Posterior vena cava (tissue), 2 donors: ENCODE measurements at regions not wholly inside any gene's neighbourhood (a gene's known extent, or its start where the extent isn't known, plus 50 kb on each side); places are given as distances from the start of the nearest gene placed in this dataset.

Source experiments
- DNase-seq: peaks from one replicate; pipeline ENCODE4 v3.0.0-alpha.2; 2020; ENCODE audit warnings: low spot score
- intact Hi-C, 2 donors: fragments of 100-400 bp; cut with DNase I; formaldehyde crosslinking; loops; one replicate each; pipeline versions ENCODE4 v1.14.1 to v1.14.2; 2022 to 2023
- donor health status: DM: yes; HTN: yes; CAD: no.
- donor health status: DM: yes; HTN: yes; CAD: no.

DNA sequence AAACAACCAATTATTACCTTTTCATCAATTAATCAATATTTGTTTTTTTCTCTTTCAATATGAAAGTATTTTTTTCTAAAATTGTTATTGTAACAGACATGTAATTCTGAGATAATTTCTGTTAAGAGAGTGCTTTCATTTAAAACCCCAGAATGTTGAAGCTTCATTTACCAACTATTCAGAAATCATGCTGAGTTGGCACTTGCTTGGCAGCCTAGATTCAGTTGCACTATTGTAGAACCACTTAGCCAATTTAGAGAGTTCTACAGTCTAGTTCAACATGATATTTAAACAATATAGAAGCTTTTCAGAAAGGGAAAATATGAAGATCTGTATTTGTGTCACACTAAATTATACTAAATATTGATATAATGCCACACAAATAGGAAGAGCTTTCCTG, 56.1 kb upstream of the NKAIN2 start:
- no peak for DNase-seq
- intact Hi-C loops = no loop called here

DNA sequence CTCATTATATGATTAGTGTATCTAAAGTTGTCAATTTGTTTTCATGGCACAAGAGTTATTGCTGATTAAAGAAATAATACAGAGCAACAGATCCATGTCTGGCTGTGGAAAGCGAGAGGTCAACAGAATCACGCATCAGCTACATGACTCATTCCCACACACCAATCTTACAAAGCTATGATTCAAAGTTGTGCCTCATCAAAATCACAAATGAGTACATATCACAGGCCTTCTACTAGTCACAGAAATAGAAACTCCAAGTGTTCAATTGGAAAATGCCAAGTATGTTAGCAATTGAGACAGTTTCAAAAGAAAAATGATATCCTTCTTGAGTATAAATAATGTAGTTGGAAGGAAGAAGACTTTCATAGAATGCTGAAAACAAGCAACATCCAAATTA, 57.8 kb upstream of the NKAIN2 start:
- no peak for DNase-seq
- intact Hi-C loops = no loop called here

DNA sequence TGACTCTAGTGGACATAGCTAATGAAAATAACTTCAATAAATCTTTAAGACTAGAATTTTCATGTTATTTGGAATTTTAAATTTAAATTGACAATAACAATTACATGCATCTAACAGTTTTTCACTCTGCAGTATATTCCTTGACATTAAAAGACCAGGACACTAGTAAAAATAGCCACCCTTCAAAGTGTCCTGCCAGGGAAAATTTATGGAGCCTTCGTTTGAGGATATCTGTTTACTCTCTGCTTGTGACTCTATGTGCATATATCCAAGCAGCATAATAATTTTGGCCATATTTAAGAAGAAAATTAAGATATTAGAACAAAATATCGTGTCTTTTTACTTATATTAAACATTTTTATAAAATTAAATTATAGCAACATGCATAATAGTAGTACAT, 58.8 kb upstream of the NKAIN2 start:
- intact Hi-C loops = no loop called here
- DNase-seq = no peak

DNA sequence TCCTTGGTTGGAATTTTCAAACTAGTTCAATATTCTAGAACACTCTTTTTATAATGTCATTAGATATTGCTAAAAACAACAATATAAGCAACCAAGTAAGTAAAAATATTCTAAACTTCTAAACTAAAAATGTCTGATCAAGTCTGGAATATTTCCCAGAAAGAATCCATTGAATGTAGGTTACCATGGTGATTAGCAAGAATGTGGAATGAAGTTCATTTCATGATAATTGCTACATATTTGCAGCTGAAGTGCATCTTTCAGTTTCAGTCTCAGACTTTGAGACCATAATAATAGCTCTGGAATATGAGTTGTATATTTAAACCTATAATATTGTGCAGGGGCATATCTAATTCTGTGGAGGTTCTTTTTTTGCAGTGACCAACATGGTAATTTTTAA, 61.0 kb upstream of the NKAIN2 start:
- intact Hi-C loops = no loop called here
- DNase-seq = no peak

DNA sequence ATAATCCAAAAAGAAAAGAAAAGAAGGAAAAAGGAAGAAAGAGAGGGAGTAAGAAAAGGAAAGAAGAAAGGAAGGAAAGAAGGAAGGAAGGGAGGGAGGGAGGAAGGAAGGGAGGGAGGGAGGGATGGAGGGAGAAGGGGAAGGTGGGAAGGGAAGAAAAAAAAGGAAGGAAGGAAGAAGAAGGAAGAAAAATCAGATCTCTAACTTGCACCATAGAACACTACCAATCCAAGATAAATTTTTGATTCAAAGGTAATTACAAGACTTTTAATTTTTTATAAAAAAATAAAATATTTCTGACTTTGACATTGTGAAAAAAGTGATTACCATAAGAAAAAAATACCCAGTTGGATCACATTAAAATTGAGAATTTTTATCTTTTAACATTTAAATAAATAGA, 70.5 kb upstream of the NKAIN2 start:
- intact Hi-C loops = no loop called here
- DNase-seq = no peak

DNA sequence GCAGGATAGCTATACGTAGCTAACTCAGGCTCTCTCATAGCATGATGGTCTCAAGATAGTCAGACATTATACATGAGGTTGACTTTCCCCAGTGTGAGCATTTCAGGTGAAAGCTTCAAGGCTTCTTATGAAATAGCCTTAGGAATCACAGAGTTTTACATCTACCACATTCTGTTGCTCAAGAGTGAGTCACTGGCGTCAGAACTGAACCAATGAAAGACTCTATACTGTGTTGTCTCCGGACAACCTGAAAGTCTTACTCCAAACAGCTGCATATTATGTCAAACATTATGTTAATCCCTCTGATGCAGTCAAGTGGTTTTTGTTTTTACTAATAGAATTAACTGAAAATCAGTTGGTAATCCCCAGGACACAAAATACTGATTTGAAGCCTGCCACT, 79.8 kb upstream of the TRDN start:
- no peak for DNase-seq
- intact Hi-C loops = loop anchor here in 1 of 2 donors (5.0 kb wide), 1 partner anchor 299 kb away; no protein-coding TSS in a partner anchor

DNA sequence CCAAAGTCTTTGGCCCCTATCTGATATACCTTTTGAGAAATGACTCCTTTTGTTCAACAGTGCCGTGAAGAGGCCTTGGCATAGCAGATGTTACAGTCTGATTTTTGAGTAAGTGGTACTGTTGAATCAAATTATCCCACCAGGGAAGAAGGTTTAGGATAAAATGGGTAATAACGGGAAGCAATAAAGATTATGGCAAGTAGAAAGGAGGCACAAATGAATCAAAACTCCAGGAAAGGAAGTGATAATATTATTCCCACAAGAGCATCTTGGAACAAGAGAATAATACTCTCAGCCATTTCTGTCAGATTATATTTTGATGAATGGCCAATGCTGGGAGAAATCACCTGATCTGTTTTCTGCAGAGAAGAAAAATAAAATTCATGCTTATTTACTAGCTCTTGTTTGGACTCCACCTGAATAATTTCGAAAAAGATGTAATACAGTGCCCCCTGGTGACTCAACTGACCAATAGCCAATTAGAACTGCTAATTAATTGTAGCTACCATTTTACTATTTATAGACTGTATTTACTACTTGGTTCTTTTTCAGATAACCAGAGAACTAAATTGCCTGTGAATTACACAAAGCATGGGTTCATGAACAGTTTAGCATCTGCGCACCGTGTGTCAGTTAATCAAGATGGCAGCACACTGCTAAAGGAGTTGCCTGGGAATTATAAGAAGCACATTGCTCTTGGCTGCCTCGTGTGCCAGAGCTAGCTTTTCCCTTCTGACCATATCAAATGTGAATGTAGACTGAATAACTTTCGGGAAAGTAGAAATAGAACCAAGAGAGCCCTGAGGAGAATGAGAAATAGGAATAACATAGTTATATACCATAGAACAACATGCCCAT, 78.5 kb upstream of the TRDN start:
- intact Hi-C loops = loop anchor here (2.0 to 5.0 kb wide), 2 partner anchors 298 kb away; no protein-coding TSS in a partner anchor
- DNase-seq = no peak

DNA sequence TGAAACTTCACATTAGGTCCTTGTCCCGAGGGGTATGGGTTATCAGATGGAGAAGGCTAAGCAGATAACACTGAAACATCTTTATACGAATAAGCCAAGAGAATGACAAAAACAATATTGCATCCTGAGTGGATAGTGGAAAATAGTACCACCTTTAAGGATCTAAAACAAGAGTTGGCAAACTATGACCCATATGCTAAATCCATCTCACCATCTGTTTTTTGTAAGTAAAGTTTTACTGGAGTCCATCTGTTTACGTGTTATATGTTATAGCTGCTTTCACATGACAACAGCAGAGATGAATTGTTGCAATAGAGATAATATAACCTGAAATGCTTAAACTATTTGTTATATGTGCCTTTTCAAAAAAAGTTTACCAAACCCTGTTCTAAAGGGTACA, 76.1 kb upstream of the TRDN start:
- DNase-seq = no peak
- intact Hi-C loops = no loop called here

DNA sequence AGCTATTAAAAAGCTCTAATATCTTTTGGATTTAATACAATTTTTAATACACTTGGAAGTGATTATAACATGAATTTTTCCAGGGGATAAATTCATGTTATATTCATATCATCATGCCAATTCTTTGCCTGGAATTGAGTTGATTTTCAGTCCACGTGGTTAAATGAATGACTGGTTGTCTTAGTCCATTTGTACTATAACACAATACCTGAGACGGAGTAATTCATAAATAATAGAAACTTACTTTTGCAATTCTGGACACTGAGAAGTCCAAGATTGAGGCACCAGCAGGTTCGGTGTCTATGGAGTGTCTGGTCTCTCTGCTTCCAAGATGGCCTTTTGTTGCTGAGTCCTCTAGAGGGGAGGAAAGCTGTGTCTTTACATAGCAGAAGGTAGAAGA, 66.2 kb upstream of the TRDN start:
- intact Hi-C loops = no loop called here
- no peak for DNase-seq

DNA sequence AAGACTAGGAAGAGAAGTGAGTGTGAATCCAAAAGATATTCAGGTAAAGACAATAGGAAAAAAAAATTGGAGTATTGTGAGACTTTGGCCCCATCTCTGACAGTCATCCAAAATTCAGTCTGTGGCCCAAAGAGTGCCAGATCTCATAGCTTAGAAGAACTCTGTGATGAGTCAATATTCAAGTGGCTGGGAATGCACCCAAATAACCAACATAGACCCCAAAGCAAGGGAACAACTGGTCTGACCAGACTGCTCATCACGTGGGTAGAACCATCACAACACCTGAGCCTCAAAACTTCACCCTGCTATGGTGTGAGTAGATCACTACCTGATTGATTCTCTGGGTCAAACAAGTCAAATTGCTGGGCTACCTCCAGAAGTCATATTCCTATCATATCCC, 51.1 kb upstream of the TRDN start:
- no peak for DNase-seq
- intact Hi-C loops = no loop called here
